NCI-H446 (cell line): ENCODE measurements at regions not wholly inside any gene's neighbourhood (a gene's known extent, or its start where the extent isn't known, plus 50 kb on each side); places are given as distances from the start of the nearest gene placed in this dataset.
"Not testable (repeated sequence)": the region's sequence is repeated elsewhere in the genome, so short reads cannot be mapped to it uniquely, and the experiment has no call there.

Experiments
- DNase-seq, 2 experiments: peaks; one replicate each; lab custom pipeline; 2025; lab: John Stamatoyannopoulos, UW

- no peak for DNase-seq
Measured at GRCh38 chr11:128156486-128156885, 430.9 kb downstream of the ETS1 start.

GRCh38 chr11:128155590-128155989 lies 431.8 kb downstream of the ETS1 start:
- DNase-seq: no peak

- DNase-seq: no peak
Measured at GRCh38 chr11:128153697-128154048, 433.7 kb downstream of the ETS1 start.

GRCh38 chr11:128152796-128153696 lies 434.3 kb downstream of the ETS1 start:
- DNase-seq: no peak

GRCh38 chr11:128151780-128152179 lies 435.6 kb downstream of the ETS1 start:
- no peak for DNase-seq

GRCh38 chr11:128151338-128151737 lies 436.0 kb downstream of the ETS1 start:
- no peak for DNase-seq

GRCh38 chr11:128148208-128148607 lies 439.1 kb downstream of the ETS1 start:
- DNase-seq: no peak

- DNase-seq: no peak
Measured at GRCh38 chr11:128146926-128147605, 440.3 kb downstream of the ETS1 start.

- not testable (repeated sequence) for DNase-seq
Measured at GRCh38 chr11:128140293-128140692, 447.1 kb downstream of the ETS1 start.

- no peak for DNase-seq
Measured at GRCh38 chr11:128135451-128135850, 451.9 kb downstream of the ETS1 start.

GRCh38 chr11:128133501-128133900 lies 453.9 kb downstream of the ETS1 start:
- no peak for DNase-seq

- DNase-seq: no peak
Measured at GRCh38 chr11:128130052-128130451, 457.3 kb downstream of the ETS1 start.

GRCh38 chr11:128125723-128126122 lies 461.6 kb downstream of the ETS1 start:
- DNase-seq: no peak

GRCh38 chr11:128116885-128117284 lies 470.5 kb downstream of the ETS1 start:
- no peak for DNase-seq

GRCh38 chr11:128116447-128116846 lies 470.9 kb downstream of the ETS1 start:
- no peak for DNase-seq

- no peak for DNase-seq
Measured at GRCh38 chr11:128105950-128106349, 481.4 kb downstream of the ETS1 start.

GRCh38 chr11:128105511-128105910 lies 481.8 kb downstream of the ETS1 start:
- no peak for DNase-seq

- DNase-seq: no peak
Measured at GRCh38 chr11:128103278-128103873, 484.0 kb downstream of the ETS1 start.

GRCh38 chr11:128098781-128099180 lies 488.6 kb downstream of the ETS1 start:
- no peak for DNase-seq

GRCh38 chr11:128095466-128095981 lies 491.8 kb downstream of the ETS1 start:
- no peak for DNase-seq

GRCh38 chr11:128093689-128094088 lies 493.7 kb downstream of the ETS1 start:
- no peak for DNase-seq

- no peak for DNase-seq
Measured at GRCh38 chr11:128089962-128090361, 497.4 kb downstream of the ETS1 start.

- no peak for DNase-seq
Measured at GRCh38 chr11:128086794-128087193, 500.6 kb downstream of the ETS1 start.
